NCI-H1694 (cell line): ENCODE measurements at regions not wholly inside any gene's neighbourhood (a gene's known extent, or its start where the extent isn't known, plus 50 kb on each side); places are given as distances from the start of the nearest gene placed in this dataset.
A peak's percentile ranks its signal among the peaks of the same experiment; 100 is the strongest.
"Not testable (repeated sequence)": the region's sequence is repeated elsewhere in the genome, so short reads cannot be mapped to it uniquely, and the experiment has no call there.

Experiments used
- DNase-seq: peaks from one replicate; lab custom pipeline; 2025; lab: John Stamatoyannopoulos, UW

DNA sequence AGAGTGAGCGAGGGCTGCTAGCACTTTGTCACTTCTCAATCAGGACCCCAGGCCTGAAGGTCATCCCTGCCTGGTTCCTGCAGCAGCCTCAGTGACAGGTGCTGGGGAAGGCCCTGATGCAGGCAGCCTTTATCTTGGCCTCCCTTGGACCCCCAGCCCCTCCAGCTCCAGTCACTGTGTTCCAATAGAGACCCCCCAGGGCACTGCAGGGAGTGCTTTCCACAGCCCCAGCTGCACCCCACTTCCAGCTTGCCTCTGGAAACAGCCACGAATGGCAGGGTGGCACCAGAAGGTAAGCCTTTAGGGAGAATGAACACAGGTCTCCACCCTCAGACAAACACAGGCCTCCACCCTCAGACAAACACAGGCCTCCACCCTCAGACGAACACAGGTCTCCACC lies 241.6 kb upstream of the SGCG start:
- no peak for DNase-seq

DNA sequence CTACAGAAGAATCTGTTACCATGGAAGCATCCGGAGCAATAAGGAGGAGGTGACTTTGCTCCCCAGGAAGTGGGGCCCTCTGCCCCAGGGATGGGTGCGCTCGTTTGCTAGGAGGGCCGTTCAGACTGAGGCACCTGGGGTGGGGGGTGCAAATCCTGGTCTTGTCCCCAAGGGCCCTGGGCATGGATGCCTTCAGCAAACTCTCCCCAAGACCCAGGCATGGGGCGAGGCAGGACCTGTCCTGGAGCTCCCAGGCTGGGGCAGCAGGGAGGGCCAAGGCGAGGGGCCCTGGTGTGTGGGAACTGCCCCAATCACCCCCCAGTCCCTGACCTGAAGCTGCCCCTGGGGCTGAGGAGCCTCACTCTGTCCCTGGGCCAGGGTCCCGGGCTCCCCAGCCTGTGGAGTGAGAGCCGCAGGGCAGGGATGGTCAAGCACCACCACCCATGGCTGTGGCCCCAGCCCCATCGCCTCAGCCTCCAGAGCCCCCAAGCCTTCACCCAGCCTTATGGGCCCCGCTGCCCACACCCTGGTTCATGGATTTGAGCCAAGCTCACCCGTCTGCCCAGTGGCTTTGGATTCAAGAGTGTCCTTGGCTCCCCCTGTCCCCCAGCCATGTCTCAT lies 240.6 kb upstream of the SGCG start:
- no peak for DNase-seq

DNA sequence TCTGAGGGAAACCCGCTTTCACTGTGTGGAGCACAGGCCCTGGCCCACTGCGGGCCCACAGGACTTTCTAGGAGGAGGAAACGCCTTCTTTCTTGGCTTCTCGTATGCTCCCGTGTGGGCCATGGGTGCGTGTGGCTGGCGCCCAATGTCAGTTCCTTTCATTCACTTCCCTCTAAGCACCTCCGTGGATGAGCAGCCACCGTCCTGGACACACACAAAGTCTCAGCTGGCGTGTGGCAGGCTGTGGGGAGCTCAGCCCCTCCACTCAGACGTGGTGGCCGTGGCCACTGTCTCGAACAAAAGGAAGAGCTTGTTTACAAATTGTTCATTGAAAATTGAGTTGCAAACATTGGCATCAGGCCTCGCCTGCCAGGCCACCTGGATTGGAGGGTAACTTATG lies 240.0 kb upstream of the SGCG start:
- DNase-seq = no peak

DNA sequence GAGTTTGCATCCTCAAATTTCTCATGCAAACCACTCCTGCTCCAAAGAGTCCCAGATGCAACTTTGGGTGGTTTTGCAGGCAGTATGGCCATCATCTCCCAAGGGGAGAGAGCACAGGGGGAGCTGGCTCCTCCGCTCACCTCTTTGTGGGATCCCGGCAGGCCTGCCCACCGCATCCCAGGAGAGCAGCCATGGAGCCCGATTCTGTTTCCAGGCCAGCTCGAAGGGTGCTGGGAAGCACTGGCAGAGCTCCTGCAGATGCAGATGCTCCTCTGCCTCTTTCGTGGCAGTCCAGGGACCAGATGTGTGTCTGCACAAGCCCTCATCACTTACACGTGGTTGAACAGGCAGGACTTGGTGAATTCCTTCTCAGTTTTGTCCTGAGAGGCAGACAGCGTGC lies 239.3 kb upstream of the SGCG start:
- not testable (repeated sequence) for DNase-seq

DNA sequence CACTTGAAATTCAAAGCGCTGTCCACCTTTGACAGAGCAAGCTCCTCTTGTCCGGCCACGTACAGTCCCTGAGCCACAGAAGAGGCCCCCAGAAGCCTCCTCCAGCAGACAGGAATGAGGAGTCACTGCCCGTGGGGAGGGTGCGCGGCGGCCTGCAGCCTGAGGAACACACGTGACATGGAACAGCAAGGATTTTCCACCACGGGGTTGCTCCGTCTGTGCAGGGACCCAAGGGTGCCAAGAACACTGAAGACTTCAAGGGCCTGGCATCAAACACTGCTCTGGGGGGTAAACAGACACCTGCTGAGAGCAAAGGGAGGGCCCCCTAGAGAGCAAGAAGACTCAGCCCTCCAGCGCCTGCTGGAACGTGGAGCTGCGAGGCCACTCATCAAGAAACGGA lies 237.9 kb upstream of the SGCG start:
- DNase-seq = not testable (repeated sequence)

DNA sequence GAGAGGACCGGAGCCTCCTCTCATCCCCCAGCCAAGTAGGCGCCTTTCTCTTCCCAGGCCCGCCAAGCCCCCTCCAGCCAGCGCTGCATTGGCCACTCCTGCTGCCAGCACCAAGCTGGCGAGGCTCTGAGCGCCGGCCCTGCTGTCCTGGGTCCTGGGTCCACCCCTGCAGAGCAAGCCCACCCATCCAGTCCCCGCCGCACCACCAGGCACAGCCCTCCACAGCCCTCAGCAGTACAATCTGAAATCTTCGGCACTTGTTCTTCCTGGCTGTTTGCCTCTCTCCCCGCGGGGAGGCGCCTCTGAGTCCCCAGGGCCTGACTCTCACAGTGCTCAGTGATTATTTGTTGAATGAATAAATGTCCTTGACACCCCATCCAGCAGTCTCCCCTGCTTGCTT lies 236.4 kb upstream of the SGCG start:
- no peak for DNase-seq

DNA sequence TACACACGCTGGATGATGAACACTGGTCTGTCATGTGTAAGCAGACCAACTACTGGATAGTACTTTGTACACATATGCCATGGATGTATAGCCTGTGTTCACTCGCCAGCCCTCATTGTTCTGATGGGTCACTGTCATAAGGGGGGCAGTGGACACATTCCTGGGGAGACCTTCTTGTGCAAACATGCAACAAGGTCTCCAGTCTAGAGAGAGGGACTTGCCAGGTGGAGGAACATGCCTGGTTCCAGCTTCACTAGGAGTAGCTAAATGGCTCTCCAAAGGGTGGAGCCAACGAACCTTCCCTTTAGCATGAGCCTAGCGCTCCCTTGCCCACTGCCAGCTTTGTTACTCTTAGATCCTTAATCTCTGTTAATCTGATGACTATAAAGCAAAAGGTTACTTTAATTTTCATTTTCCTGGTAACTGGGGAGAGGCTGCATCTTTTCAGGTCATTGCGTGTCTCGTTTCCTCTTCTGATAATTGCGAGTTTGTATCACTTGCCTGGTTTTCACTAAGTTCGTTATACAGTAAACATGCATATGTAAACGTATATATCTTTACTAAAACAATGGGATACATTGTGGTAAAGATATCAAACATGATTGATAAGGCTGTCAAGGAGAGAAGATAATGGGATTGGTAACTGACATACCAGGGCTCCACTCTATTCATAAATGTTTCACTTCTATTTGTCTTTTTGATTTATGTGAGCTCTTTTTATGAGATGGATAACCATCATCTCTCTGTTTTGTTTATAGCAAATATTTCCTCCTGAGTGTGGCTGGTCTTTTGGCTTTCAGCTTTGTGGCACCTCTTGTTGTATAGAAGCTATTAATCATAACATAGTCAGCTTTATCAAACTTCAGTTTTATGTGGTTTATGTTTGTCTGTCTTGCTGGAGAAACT lies 235.2 kb upstream of the SGCG start:
- no peak for DNase-seq

DNA sequence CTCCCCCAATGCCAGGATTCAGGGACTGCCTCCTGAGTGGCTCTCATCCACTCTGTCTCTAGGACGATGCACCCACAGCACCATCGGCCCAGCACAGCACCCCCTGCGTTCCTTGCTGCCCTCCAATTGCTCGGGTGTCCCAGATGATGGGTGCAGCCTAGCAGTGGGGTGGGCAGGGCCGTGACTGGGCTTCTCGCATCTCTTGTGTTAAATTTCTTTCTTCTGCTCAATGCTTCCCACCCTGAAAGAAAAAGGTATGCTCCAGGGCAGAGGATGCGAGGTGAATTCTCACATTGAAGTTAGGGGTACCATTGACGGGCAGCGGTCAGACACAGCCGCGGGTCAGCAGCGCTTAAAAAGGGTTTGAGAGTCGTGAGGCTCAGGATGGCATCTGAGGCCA lies 232.4 kb upstream of the SGCG start:
- DNase-seq = no peak

DNA sequence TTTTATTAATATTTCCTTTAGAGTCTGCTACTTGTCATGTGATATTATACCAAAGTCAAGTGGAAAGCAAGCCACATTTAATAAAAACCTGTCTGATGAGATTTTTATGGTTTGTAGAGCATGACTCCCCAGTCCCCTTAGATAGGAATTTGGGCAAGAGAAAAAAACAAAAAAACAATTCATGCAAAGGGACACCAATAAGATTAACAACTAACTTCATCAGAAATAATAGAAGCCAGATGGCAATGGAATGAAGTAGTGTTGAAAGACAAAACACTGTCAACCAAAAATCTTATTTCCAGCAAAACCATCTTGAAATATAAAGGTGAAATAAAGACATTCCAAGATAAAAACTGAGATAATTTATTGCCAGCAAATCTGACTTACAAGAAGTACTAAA lies 228.8 kb upstream of the SGCG start:
- DNase-seq = not testable (repeated sequence)

DNA sequence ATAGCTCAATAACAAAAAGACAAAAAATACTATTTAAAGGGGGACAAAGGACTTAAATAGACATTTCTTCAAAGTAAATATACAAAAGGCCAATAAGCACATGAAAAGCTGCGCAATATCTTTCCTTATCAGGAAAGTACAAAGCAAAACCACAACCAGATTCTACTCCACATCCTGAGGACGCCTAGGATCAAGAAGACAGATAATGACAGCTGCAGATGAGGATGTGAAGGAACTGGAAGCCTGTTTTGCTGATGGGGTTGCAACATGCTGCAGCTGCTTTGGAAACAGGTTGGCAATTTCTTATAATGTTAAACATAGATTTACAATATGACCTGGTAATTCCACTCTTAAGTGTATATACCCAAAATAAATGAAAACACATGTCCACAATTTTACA lies 225.6 kb upstream of the SGCG start:
- DNase-seq = not testable (repeated sequence)

DNA sequence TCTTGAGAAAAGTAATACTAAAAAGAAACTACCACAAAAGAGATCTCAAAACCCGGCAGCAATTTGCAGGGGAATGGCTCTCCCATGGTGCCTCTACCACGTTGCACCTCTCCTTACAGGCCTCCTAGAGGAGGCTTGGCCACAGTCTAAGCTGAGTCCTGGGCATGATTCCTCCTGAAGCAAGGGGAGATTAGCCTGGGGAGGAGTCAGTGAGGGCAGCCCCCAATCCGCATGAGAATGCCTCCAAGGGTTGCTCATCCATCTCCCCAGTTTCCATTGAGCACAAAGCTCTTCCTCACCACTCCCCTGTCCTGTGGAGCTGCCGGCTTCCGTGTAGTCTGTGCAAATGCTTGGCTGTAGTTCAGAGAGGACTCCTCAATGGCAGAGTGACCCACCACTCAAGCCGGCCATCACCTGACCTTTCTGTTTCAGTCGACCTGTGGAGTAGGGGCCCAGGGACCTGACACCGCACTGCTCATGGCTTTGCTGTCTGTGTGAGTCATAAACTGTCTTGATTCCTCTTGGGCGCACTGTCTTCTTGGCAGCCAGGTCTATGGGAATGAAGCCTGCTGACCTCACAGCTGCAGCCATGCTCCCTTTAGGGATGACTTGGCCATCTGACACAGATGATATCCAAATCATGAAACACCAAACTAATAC lies 224.2 kb upstream of the SGCG start:
- DNase-seq = not testable (repeated sequence)

DNA sequence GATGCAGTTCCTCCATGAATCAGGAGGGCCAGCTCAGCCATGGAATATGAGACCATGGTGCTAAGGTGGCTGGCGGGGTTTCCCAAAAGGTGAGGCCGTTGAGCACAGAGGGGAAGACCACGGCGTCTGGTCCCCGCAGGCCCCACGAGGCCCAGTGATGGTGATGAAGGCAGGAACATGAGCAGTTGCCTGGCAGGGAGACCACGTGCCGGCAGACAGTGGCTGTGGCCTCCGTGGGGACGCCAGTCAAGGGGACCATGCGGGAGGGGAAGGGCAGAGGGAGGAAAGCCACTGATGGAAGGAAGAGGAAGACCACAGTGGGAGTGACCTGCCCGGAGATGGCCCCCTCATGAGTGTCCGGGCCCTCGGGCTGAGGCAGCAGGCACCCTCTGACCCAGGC lies 220.9 kb upstream of the SGCG start:
- DNase-seq = not testable (repeated sequence)

DNA sequence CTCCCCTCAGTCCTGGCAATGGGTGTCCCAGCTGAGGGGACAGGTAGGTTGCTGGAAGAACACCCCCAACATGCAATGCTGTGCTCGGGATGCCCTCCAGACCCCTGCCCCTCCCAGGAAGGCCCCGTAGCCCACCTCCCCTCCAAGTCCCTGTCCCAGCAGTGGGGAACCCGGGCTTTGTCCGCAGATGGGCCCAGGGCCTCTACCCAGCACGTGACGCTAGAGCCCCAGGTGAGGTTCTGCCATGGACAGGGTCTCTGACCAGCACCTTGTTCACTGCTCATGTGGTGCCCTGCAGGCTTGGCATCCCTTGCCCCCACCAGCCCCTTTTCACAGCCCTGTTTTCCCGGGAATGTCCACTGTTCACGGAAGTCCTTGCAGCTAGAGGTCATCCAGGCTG lies 220.0 kb upstream of the SGCG start:
- DNase-seq = no peak

DNA sequence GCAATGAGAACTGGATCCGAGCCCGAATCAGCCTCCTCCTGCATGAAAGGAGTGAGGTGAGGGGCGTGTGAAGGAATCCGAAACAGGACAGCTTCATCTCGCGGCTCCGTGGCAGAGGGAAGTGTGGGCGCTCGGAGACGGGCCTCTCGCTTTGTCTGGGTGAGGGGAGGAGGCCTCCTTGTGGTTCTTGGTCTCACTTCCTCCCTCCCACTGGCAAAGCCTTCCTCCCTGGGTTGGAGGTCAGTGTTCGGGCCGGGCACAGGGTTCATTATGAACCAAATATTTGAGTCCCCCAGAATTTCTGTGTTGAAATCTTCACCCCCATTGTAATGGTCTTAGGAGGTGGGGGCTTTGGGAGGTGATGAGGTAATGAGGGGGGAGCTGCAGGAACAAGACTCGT lies 219.4 kb upstream of the SGCG start:
- DNase-seq = not testable (repeated sequence)

DNA sequence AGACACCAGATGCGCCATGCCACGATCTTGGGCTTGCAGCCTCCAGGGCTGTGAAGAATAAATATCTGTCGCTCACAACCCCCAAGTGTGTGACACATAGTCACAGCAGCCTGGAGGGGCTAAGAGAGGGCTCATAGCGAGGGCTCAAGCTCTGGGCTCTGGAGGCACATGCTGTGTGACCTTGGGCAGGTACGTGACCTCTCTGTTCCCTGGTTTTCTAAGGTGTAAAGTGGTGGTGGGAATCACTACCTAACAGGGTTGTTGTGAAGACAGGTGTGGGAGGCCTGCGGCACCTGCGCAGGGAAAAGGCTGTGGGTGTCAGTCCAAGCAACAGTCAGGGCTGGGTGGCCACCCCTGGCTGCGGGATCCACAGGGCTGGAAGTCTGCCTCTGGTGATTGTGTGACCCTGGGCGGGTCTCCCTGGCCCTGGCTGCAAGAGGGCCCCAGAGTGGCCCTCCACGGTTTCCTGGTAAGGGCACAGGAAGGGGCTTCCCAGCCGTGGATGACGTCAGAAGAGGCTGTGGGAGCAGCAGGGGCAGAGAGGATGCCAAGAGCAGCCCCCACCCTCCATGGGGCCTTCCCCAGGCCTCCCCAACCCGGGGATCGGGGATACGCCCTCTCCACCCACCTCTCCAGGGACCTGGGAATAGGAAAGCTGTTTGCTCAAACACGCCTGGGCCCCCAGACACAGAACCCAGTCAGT lies 218.8 kb upstream of the SGCG start:
- no peak for DNase-seq

DNA sequence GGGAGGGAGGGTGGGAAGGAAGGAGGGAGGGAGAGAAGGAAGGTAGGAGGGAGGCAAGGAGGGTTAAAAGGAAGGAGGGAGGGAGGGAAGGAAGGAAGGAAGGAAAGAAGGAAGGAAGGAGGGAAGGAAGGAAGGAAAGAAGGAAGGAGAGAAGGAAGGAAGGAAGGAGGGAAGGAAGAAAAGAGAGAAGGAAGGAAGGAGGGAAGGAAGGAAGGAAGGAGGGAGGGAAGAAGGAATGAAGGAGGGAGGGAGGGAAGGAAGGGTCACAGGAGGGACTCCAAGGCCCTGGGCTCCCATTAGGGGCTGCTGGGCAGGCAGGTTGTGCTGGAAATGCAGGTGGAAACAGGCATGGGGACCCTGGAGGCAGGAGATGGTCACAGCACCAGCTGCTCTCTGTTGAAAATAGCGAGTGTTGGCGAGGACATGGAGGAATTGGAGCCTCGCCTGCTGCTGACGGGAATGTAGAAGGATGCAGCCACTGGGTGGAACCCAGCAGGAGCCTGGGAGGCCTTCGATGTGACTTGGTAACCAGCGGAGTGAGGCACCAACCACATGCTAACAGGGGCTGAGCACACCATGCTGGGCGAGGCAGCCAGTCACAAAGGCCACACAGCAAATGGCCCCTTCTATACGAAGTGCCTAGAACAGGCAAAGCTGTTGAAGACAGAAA lies 217.3 kb upstream of the SGCG start:
- not testable (repeated sequence) for DNase-seq

DNA sequence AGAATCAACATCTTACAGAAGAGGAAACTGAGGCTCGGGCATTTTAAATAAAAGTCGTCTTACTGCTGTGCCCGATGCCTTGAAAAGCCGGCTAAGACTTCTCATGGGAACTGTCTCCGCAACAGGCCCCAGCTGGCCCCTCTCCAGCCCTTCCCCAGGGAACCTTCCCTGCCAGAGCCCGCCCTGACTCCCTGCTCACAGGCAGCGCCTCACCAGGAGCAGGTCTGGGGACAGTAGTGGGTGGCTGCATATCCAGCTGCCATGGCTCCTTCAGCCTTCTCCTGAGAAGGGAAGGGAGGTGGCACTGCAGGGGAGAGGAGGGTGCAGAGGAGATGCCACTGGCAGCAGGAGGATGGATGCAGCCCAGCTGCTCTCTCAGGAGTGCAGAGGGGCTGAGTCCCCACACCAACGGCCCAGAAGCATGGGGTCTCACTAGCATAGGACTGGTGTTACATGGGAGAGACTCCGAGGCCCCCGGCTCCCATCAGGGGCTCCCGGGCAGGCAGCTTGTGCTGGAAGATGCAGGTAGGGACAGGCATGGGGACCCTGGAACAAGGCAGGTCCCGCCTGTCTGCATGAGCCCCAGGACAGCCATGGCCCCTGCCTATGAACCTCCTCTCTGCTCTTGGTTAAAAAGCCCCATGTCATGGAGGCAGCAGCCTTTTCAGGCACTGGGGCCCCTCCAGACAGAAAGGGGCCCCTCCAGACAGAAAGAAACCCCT lies 216.4 kb upstream of the SGCG start:
- DNase-seq = peak; percentile 1

DNA sequence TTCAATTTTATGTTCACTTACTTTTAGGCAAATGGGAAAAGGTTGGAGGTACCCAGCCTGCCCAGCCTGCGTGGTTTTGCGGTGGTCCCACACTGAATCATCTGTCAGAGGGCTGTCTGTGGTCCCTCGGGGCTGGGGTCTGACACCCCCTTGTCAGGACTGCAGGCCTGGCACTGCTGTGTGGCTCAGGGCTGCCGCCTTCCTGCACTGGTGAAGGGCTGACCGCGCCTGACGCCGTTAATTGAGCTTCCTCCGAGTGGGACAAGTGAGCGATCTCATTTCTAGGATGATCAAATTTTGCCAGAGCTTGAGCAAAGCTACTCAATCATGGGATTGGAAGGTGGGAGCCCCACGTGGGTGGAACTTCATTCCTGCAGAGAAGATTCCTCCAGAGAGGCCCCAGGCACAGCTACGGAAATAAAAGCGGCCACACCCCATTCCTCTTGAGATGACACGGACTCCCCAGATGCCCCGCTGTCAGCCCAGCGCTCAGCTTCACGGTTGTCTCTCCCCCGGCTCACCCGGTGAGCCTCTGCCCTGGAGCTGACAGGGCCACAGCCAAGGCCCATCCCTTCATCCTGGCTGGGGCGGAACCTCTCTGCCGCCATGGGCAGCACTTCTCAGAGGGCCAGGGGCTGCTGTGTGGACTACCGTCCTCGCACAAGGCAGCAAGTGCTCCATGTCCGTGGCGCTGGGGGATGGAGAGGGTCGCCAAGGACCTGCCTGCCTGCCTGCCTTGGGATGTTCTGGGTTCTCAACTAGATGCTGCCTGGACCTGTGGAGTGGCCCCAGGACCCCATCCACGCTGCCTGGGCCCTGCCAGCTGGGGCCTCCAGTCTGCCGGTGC lies 215.5 kb upstream of the SGCG start:
- not testable (repeated sequence) for DNase-seq

DNA sequence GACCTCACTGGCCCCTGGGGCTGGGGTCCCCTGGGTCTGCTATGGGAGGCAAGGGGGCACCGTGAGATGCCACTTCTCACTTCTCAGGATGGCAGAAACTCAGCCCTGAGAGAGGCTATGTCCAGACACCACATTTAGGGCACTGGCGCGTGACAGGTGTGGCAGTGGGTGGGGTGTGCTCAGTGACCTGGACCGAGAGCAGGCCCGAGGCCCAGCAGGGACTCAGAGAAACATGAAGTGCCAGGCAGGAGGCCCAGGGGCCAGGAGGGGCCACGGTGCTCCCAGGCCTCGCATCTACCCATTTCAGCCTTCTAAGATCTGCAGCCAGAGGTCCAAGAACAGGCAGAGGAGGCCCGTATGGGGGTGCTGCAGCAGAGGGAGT lies 214.9 kb upstream of the SGCG start:
- not testable (repeated sequence) for DNase-seq

DNA sequence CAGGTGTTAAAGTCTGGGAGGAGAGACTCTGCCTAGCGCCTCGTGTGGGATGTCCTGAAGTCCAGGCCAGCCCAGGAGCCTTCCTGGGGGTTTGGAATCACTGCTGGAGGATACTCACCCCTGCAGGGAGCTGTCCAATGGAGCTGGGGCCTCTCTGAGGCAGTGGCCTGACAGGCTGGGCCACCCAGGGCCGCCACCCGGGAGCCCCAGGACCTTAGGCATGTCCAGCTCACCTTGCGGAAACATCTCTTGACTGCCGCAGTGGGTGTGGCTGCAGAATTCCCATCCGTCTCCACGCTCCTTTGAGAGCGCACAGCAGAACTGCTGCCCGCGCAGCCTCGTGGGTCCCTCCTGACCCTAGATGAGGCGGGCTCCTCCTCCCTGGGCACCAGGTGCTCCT lies 214.0 kb upstream of the SGCG start:
- DNase-seq = not testable (repeated sequence)
